Spleen (tissue), 7 donors: ENCODE measurements at regions not wholly inside any gene's neighbourhood (a gene's known extent, or its start where the extent isn't known, plus 50 kb on each side); places are given as distances from the start of the nearest gene placed in this dataset.

ENCODE experiments used
- CTCF ChIP-seq, 11 experiments: fragments of 200-600 bp in 7 of 11; fragments of 450-650 bp in 4 of 11; sonication (generic) in 4 of 11; IDR thresholded peaks in 8 of 11; conservative IDR thresholded peaks in 3 of 11; 1 replicate in 7 of 11; 2 replicates in 4 of 11; pipeline versions ENCODE4 v1.4.0 to v1.8.0; 2016 to 2021; ENCODE audit warnings: antibody characterized with exemption in 11 of 11, inconsistent platforms in 4 of 11, mild to moderate bottlenecking in 1 of 11
- POLR2A ChIP-seq, 3 donors: fragments of 450-650 bp; IDR thresholded peaks; one replicate each; pipeline ENCODE4 v1.5.1; 2017; ENCODE audit warnings: antibody characterized with exemption in 3 of 3, mild to moderate bottlenecking in 1 of 3
- donor health status: DM: no; HTN: no; CAD: no; lungs with moderate emphysema.
- donor health status: DM: no; HTN: no; CAD: no.
- donor health status: DM: no; HTN: no; CAD: no.

- TF ChIP-seq CTCF (IDR thresholded peaks at IDR 0.05 in 8 of 11, conservative IDR thresholded peaks at IDR 0.05 in 3 of 11) (no peak), POLR2A (IDR thresholded peaks at IDR 0.05) (no peak)
Measured at GRCh38 chr2:145079641-145080040, 559.7 kb upstream of the ZEB2 start.
